GM21447 (cell line): ENCODE measurements at regions not wholly inside any gene's neighbourhood (a gene's known extent, or its start where the extent isn't known, plus 50 kb on each side); places are given as distances from the start of the nearest gene placed in this dataset.

Source experiments
- ATAC-seq: cut with Tn5 transposase; IDR thresholded peaks from one replicate; pipeline ENCODE4 v1.9.1; 2021; ENCODE audit not compliant: unreplicated experiment

DNA sequence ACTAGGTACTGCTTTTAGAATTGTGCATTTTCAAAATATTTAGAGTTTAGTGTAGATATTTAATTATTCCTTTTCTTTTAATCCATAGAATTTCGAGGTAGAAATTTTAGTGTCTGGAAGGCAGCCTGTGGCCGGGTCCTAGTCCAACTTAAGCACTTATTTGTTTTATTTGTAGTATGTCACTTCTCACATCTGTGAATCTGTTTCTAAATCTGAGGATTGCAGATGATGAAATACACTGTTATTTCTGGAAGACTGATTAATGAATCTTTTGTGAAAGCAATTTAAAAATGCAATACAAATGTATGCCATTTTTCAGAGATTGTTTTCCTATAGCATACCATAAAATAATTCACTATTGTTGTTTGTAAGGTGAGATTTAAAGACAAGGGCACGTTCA is 483.9 kb upstream of the TRIB2 start:
- ATAC-seq, result no peak

DNA sequence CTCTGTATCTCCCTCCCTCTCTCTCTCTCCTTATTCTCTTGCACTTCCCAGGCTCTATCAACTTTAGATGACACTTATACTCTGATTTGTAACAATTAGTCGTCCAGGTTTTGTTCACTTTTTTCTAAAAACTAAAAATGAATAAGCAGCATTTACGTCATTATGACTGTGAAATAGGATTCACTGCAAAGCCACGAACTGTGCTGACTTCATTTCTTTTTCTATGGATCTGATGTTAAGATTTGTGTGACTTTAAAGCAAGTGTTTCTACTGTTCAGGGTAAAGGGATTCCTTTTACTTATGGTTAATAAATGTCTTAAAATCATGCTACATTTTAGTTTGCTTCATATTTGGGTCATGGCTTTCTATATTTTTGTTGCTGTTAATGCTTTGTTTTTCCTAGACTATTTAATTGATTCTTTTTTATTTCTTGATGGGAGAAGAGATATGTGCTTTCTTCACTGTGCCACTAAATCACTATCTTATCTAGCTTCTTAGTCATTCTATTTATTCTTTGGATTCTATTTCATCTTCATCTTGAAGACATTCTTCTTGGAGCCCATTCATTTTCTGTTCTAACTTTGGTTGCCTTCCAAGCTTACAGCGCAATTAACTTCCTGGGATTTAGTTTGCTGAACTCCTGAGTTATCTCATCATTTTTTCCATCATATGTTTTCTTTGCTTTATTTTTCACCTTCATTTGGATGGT is 480.4 kb upstream of the TRIB2 start:
- no peak for ATAC-seq

DNA sequence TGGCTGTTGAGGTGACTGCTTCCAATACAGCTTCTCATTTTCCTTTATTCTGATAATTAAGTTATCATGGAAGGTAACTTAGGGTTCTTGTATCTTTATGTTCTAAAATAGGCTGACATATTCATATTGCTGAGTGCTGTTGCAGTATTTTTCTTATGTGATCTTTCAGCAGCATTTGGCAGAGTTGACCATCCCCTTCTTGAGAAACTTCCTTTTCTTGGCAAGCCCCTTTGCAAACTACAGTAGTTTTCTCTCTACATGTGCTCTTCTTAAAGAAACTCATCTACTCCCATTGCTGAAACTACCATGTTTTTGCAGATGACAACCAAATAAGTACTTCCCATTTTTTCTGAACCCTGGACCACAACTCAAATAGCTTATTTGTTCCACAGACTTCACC is 476.5 kb upstream of the TRIB2 start:
- ATAC-seq, result no peak

DNA sequence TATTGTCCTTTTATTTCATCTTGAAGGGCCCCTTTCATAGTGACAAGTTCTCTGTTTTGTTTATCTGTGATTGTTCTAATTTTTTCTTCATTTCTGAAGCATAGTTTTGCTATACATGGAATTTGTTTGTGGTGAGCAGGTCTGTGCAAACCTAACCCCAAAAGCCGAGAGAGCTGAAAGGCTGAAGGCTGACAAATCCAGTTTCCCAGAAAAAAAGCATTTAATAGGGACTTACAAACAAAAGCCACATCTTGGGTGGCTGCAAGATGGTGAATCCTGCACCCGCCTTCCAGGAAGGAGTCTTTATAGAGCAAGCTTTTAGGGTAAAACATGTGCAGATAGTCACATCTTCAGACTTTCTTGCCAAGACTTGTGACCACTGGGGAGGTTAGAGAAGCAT is 473.4 kb upstream of the TRIB2 start:
- no peak for ATAC-seq

DNA sequence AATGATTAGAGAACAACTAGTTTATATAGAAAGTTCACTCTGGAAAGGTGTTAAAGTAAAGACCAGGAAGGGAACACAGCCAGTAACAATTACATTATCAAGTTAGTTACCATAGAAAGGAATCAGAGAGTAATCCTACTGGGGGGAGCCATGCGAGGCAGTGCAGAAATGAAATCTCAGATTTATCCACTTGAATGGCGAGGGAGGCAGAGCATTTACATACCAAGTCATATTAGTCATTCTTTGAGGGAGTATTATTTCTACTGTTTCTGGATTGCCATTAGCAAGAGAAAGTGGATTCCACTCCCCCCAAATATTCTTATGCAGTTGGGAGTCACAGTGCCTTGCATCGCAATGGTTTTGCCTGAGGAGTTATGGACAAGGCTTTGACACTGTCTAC is 472.7 kb upstream of the TRIB2 start:
- ATAC-seq, result no peak

DNA sequence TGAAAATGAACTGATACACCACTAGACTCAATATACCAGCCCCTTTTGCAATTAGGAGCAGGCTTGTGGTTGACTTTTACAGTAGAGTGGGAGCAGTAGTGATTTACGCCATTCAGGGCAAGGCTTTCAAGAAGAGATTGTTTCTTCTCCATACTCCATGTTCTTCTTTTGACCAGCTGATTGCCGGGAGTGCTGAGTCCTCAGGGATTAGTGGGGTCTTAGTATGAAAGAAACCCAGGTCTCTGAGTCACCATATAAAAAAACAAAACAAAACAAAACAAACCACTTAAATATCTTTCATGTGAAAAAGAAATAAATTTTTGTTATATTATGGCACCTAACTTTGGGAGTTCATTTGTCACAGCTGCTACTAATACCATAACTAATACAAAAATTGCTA is 465.6 kb upstream of the TRIB2 start:
- no peak for ATAC-seq

DNA sequence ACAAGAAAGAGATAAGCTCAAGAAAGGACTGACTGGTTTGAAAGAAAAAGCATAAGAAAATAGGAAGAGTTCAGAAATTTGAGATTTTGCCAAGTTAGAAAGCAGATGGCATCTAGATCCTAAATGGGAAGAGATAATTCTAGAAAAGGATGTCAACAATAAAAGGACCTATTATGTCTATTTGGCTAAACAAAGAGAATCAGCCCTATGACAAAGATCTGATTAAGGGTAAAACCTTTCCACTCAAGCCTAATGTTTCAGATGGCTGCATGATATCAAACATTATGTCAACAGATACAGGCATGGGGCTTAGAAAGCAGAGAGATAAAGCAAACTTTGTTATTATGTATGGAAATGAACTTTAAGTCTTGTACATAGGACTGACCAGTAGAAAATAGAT is 465.0 kb upstream of the TRIB2 start:
- no peak for ATAC-seq

DNA sequence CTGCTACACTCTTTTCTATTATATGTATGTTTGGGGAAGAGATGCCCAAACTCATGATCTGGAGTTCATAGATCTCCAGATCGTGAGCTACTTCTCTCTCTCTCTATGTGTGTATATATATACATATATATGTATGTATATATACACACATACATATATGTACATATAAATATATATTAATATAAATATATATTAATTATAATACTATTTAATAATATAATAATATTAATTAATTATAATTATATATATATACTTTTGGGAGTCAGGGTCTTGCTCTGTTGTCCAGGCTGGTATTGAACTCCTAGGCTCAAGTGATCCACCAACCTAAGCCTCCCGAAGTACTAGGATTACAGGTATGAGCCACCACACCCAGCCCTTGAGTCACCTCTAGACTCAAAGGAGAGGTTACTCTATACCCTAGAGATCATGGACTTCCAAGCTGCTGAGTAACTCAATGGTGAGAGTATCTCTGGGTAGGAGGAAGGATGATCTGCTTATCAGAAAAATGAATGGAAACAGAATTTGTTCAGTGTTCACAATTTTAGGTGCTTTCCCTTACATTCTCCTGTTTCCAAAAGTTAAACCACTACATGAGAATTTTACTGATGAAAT is 463.5 kb upstream of the TRIB2 start:
- no peak for ATAC-seq

DNA sequence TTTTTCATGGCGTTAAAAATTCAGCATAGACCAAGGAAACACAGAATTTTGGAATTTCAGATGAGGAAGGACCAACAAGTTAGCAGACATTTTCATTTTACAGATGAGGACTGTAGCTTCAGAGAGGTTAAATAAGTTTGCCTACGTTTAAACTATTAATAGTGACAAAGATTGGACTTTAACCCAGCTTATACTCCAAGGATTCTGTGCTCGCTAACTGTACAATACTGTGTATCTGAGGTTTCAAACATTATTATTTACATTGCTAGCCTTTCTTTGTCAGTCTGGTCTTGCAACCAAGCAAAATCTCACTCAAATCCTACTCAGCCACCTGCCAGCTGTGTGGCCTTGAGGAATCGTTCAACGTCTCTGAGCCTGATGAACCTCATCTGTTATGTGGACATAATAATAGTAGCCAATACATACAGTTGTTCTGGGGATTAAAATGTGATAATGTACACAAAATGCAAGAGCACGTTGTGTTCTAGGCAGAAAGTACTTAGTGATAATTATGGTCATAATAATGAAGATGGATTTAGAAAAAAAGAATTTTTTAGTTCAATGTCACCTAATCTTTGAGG is 462.4 kb upstream of the TRIB2 start:
- ATAC-seq, result no peak

DNA sequence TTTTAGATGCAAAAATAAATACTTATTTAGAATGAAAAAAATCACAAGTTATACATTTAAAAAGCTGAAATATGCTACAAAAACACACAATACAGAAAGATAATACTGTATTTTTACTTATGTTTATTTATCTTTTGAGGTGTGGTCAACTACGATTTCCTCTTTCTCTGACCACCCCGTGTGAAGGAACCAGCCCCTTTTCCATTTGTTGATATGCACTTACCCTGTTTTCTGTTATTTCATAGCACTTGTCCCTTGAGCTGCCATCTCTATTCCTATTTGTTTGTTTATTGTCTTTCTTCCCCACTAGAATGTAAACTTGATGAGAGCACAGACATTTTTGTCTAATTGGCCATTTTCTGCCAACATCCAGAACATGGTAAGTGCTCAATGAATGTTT is 460.5 kb upstream of the TRIB2 start:
- no peak for ATAC-seq

DNA sequence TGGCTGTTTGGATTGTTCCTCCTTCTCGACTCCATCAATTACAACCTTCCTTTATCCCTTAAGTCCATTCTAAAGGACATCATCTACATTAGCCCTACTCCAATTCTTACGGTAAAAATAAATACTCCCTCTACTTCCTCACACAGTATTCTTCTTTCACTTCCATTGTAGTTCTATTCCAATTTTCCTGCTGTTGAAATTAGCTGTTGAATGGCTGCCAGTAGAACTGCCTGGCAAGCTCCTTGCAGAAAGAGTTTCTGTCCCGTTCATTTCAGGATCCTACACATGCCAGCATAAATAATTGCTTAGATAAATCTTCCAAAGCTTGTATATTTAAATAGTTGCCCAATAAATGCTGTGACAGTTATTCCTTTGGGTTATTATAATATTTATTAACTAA is 459.3 kb upstream of the TRIB2 start:
- ATAC-seq, result no peak

DNA sequence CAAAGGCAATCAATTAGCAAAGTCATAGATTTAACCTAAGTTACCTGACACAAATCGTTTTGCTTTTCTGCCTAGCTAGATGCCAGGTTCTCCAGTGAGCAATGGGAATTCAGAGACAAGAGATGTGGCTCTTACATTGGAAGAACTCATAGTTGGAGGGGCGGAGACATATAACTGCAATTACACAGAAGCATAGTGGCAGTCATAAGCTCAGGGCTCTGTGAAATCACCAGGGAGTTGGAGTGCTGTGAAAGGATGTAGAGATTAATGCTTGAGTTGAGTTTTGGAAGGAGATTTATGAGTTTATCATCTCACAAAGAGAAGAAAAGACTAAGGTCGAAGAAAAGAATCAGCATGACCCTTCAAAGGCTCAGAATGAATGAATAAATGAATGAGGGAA is 457.2 kb upstream of the TRIB2 start:
- ATAC-seq, result no peak

DNA sequence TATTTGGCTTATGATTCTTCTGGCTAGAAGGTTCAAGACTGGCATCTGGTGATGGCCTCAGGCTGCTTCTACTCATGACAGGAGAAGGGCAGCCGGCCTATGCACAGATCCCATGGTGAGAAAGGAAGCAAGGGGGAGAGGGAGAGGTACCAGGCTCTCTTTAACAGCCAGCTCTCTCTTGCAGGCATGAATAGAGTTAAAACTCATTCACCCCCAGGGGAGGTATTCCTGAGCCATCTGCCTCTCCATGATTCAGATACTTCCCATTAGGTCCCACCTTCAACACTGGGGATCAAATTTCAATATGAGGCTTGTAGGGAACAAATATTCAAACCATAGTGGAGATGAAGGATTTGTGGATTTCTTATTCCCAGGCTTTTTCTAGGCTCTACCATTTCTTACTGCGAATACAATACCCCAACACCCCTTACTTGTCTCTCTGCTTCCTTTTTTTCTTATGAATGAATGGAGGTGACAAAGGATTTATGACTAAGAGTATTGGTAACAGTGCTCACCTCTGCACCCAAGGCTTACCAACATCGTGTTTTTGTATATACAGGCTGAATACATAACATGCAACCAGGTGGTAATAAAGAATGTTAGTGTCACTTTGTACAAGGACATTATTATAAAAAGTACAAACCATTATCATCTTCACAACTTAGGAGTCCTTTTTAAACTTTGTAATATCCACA is 454.6 kb upstream of the TRIB2 start:
- no peak for ATAC-seq

DNA sequence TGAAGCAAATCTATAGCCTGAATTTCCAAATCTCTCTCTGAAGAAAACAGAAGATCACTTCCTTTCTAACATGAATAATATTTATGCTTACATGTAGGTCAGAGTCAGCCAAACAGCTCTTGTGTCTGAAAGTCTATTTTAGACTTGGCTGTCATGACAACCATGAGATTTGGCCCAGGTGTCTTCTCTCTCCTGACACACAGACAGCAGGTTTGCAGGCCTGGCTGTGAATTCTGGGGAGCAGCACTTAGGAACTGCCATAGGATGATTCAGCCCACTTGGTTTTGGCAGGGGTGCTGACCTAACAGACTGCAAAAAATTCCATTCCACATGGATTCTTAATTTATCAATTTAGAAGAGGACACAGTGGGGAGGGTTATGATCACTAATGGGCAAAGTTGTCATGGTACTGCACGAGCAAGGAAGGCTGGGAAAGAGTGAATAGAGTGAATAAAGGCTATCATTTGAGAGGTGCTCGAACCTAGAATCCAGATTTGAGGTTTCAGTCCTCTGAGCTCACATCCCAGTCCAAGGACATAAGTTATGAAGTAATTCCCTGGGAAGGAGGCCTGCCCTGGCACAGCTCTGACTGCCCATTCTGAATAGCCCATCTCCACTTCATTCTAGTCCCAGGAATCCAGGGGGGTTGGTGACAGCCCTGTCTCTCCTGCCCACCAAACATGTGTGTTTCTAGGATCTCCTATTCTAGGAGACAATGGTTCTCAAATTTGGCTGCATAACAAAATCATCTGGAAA is 453.9 kb upstream of the TRIB2 start:
- ATAC-seq, result peak; percentile 57

DNA sequence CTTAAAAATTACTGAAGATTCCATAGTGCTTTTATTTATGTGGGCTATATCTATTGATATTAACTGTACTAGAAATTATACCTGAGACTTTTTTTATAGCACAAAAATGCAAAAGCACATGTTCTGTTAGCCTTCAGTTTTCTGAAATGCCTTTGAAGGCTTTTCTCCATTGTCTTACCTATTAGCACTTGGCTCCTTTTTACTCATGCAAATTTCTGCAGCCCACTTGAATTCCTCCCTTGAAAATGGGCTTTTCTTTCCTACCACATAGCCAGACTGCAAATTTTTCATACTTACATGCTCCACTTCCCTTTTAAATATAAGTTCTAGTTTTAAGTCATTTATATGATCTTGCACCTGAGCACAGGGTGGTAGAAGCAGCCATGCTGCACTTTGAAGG is 453.0 kb upstream of the TRIB2 start:
- no peak for ATAC-seq

DNA sequence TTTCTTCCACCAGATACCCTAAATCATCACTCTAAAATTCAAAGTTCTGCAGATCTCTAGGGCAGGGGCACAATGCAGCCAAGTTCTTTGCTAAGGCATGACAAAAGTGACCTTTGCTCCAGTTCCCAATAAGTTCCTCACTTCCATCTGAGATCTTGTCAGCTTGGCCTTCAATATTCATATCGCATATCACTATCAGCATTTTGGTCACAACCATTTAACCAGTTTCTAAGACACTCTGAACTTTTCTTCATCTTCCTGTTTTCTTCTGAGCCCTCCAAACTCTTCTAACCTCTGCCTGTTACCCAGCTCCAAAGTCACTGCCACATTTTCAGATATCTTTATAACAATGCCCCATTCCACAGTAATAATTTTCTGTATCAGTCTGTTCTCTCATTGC is 452.6 kb upstream of the TRIB2 start:
- ATAC-seq, result no peak

DNA sequence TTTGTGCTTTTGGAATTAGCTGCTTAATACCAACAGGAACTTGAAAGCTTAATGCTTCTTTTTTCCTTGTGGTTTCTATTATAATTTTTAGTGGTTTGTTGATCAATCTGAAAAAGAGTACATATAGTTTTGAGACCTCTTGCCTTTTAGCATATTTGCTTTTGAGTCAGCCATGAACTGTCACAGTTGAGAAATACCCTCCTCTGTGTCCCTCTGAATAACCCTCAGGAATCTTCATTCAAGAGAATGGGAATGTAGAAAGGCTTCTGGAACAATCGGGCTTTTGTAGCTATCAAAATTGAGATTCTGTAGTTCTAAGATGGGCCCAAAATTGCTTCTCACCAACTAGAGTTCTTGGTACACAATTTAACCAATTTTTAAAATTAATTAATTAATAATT is 451.1 kb upstream of the TRIB2 start:
- no peak for ATAC-seq

DNA sequence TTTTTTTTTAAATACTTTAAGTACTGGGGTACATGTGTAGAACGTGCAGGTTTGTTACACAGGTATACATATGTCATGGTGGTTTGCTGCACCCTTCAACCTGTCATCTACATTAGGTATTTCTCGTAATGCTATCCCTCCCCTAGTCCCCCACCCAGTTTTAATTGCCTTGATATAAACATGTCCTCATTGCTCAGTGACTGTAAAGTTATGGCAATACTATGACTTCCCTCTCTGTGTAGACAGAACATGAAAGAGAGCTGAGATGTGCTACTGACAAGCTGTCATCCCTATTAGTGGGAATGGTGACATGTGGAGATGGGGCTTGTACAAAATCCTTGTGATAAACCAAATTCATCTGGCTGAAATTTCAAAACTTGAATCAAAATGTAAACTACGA is 449.7 kb upstream of the TRIB2 start:
- no peak for ATAC-seq

DNA sequence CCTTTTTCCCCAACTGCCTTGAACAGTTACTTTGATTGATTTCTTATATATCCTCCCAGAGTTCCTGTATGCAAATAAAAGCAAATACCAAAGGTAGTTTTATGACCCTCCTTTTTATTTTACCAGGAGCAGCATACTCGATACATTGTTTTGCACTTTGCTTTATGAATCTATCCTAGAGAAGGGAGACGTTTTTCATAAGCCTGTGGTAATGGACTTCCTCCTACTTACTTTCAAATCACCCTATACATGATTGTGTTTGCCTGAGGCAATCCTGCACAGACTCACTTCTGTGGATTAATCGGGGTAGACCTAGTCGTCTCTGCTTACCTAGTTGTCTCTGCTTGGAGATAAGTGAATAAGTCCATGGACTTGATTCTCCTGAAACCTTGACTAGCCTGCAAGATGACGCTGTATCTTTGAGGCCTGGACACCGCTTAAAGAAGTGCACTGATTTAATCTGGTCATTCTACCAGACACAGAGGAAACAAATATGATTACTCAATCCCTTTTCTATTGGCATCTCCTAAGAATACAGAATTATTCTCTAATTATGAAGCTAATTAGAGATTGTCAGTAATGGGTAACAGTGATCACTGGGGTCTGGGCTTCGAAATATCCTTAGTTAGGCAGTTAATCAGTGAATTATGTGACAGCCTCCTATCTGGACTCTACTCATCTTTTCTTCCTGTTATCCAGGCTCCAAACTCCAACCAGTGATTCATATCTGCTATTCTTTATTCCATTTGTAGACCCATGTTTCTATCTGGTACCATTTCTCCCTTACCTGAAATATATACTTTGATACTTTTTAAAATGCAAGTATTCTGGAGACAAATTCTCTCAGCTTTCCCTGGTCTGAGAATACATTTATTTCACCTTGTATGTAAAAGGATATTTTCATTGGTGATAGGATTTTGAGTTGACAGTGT is 447.4 kb upstream of the TRIB2 start:
- no peak for ATAC-seq

DNA sequence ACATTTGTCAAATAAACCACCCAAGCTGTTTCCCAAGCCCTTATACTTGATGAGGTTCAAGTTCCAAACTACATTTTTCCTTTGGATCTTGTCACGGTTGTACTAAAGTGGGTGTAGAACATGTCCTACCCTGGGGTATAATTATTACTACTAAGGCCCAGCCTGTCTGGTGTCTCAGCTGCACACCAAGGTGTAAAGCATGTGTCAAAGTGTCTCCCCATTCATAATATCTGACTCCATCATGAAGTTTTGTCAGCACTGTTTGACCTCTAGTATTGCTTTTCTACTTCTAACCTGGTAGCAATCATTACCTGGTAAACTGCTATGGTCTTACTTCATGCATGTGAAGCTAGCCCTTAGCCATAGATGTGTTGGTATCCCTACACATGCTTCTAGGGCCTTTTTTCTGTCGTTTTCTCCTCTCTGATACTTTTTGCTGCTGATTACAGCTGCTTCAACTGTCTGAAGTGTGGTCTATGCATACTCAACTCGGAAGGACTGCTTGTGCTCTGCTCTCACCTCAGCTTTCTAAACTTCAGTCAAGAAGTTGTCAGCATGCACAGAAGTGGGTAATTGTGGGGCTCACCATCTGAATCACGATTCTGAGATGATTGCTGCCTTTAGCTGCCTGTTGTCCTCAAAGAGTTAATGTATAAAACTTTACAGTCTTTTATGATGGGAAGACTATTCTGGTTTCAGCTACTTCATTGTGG is 445.7 kb upstream of the TRIB2 start:
- ATAC-seq, result no peak
